Ascending aorta (tissue), 2 donors: ENCODE measurements at regions not wholly inside any gene's neighbourhood (a gene's known extent, or its start where the extent isn't known, plus 50 kb on each side); places are given as distances from the start of the nearest gene placed in this dataset.

Experiments used
- DNase-seq, 2 donors: peaks; one replicate each; pipeline ENCODE4 v3.0.0-alpha.2; 2019; ENCODE audit warnings: low spot score in 2 of 2
- H3K27ac ChIP-seq, 2 donors: fragments of 200-600 bp; sonication (generic); one replicate each; pipeline ENCODE4 v1.5.1; 2016 to 2017; ENCODE audit warnings: mild to moderate bottlenecking in 1 of 2
- H3K27me3 ChIP-seq: fragments of 200-600 bp; sonication (generic); one replicate; pipeline ENCODE4 v1.5.1; 2017
- H3K36me3 ChIP-seq, 2 donors: fragments of 200-600 bp; sonication (generic); one replicate each; pipeline ENCODE4 v1.5.1; 2016
- H3K4me1 ChIP-seq, 2 donors: fragments of 200-600 bp; sonication (generic); one replicate each; pipeline ENCODE4 v1.5.1; 2016 to 2017; ENCODE audit warnings: mild to moderate bottlenecking in 1 of 2
- H3K4me3 ChIP-seq, 2 donors: fragments of 200-600 bp; sonication (generic); one replicate each; pipeline ENCODE4 v1.5.1; 2016 to 2017; ENCODE audit warnings: mild to moderate bottlenecking in 1 of 2
- H3K9me3 ChIP-seq, 2 donors: fragments of 200-600 bp; sonication (generic); one replicate each; pipeline ENCODE4 v1.5.1; 2016
- intact Hi-C: fragments of 100-400 bp; cut with DNase I; formaldehyde crosslinking; loops from one replicate; pipeline ENCODE4 v1.15.1; 2023
- TF ChIP-seq, protein P1 (sequence below), 3 experiments: fragments of 200-600 bp in 2 of 3; fragments of 450-650 bp in 1 of 3; sonication (generic) in 2 of 3; IDR thresholded peaks; one replicate each; pipeline ENCODE4 v1.5.1; 2016 to 2019; ENCODE audit warnings: antibody characterized with exemption in 3 of 3, mild to moderate bottlenecking in 1 of 3, moderate library complexity in 1 of 3

DNA sequence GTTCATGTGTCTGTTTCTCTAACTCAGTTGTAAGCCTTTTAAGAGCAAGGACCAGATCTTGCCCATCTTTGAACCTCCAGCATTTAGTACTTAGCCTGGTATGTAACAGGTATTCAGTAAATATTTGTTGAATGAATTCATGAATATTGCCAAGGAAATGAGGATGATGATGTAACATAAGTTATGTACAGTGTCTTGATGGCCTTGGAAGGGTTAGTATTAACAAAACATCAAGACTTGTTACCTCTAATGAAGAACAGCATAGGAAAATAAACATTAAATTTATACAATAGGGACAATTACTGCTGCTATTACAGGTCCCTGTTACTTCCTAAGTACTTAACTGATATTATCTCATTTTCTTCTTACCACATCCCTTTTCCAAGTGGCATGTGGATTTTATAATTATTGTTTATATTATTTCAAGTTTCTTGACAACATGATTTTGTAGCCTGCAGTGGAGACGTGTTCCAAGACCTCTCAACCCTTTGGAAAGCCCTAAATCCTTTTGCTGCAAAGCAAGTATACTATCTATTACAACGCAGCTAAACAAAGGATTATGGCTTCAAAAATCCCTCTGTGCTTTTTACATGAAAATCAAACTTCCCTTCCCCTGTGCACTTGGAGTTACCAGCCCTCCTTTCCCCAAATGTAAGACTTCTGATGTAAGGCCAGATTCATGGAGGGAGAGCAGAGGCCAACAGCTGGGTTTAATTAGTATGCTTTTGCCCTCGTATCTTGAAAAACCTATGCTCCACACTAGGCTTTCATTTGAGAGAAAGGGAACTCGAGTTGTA lies 77.4 kb upstream of the SMIM36 start:
- Histone ChIP-seq H3K4me1 (no peaks in the 10 kb centered on the region), H3K9me3 (no peaks in the 10 kb centered on the region), H3K27ac (no peak overlapping the region), H3K4me3 (no peak overlapping the region), H3K27me3 (no peaks in the 10 kb centered on the region), H3K36me3 (no peaks in the 10 kb centered on the region)
- intact Hi-C loops, result no loop called here
- TF ChIP-seq, protein P1, sequence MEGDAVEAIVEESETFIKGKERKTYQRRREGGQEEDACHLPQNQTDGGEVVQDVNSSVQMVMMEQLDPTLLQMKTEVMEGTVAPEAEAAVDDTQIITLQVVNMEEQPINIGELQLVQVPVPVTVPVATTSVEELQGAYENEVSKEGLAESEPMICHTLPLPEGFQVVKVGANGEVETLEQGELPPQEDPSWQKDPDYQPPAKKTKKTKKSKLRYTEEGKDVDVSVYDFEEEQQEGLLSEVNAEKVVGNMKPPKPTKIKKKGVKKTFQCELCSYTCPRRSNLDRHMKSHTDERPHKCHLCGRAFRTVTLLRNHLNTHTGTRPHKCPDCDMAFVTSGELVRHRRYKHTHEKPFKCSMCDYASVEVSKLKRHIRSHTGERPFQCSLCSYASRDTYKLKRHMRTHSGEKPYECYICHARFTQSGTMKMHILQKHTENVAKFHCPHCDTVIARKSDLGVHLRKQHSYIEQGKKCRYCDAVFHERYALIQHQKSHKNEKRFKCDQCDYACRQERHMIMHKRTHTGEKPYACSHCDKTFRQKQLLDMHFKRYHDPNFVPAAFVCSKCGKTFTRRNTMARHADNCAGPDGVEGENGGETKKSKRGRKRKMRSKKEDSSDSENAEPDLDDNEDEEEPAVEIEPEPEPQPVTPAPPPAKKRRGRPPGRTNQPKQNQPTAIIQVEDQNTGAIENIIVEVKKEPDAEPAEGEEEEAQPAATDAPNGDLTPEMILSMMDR (IDR thresholded peaks at IDR 0.05), result no peak
- no peak for DNase-seq

DNA sequence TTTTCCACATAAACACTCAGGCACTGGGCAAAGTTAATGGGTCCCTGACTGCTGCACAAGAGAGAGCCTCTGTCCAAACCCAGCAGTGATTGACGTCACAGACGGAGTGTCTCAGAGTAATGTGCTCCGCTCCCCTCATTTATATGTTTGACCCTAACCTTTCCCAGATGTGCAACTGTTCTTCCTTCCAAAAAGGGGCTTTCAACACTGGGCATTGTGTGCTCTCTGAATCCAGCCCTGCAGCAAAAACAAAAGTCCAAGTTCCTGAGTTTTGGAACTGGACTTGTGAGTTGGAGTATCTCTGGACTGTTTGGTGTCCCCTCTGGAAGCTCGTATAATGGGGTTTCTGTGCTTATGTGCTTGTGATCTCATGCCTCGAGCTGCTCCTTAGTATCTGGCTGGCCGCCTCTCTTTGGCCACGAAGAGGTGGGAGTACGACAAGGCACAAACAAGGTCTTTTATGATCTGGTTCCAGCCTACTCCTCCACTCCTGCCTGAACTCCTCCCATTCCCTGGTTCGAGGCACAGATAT lies 76.4 kb upstream of the SMIM36 start:
- intact Hi-C loops, result no loop called here
- no peaks in the 10 kb centered on the region for H3K4me1 ChIP-seq
- H3K27me3 ChIP-seq, result no peaks in the 10 kb centered on the region
- H3K9me3 ChIP-seq, result no peaks in the 10 kb centered on the region
- DNase-seq, result no peak
- H3K27ac ChIP-seq, result no peak overlapping the region
- TF ChIP-seq, protein P1 (IDR thresholded peaks at IDR 0.05), result no peak
- H3K4me3 ChIP-seq, result no peak overlapping the region
- no peaks in the 10 kb centered on the region for H3K36me3 ChIP-seq

DNA sequence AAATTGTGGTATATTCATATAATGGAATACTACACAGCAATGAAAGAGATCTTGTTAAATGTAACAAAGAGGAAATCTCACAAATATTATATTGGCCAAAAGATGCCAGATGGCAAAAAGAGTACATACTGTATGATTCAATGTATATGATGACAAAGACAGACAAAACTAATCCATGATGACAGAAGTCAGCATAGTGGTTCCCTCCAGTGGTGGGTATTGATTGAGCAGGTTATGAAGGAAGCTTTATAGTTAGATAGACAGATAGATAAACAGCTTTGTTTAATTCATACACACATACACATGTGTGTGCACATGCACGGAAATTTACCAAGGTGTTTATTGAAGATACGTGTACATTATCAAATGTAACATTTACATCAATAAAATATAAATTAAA lies 74.4 kb upstream of the SMIM36 start:
- no peaks in the 10 kb centered on the region for H3K4me1 ChIP-seq
- no peak overlapping the region for H3K27ac ChIP-seq
- no peaks in the 10 kb centered on the region for H3K36me3 ChIP-seq
- H3K4me3 ChIP-seq, result no peak overlapping the region
- DNase-seq, result no peak
- no peaks in the 10 kb centered on the region for H3K27me3 ChIP-seq
- H3K9me3 ChIP-seq, result no peaks in the 10 kb centered on the region
- TF ChIP-seq, protein P1 (IDR thresholded peaks at IDR 0.05), result no peak
- intact Hi-C loops, result no loop called here

DNA sequence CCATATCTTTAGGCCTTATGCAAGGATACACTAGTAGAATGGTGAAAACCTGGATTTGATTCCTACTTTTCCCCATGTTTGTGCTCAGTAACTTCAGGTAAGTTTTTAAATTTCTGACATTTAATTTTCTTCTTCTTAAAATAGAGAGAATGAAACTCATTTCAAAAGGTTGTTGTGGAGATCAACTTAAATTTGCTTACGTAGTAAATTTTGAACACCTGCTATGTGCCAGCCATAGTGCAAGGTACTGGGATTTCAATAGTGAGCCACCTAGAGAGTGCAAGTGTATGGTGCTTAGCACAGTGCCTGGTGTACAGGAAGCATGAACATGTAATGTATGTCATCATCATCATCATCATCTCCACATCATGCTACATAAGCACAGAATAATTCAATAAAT lies 73.6 kb upstream of the SMIM36 start:
- Histone ChIP-seq H3K27me3 (no peaks in the 10 kb centered on the region), H3K9me3 (no peaks in the 10 kb centered on the region), H3K27ac (no peak overlapping the region), H3K4me1 (no peaks in the 10 kb centered on the region), H3K36me3 (no peaks in the 10 kb centered on the region), H3K4me3 (no peak overlapping the region)
- intact Hi-C loops, result no loop called here
- TF ChIP-seq, protein P1 (IDR thresholded peaks at IDR 0.05), result no peak
- DNase-seq, result no peak

DNA sequence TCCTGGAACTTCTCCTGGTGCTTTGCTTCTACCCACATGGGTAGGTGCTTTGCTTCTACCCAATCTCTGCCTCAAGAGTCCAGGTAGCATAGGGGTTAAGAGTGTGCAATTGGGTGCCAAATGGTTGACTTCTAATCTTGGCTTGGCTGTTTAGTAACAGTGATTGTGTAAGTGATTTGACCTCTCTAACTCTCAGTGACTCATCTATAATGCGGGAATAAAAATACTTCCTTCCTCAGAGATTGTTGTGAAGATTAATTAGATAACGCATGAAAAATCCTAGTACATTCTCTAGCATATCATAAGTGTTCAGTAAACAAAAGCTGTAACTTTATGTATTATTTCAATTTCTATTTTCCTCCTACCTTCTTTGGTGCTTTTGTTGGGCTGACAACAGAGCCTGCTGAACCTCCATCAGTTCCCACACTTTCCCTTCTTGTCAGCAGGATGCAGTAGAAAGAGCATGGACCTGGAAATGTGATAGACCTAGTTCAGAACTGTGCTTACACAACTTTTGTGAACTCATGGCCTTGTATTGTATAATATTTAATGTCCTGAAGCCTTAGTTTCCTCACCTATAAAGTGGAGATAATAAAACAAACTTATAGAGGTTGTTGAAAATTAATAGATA lies 72.9 kb upstream of the SMIM36 start:
- TF ChIP-seq, protein P1 (IDR thresholded peaks at IDR 0.05), result no peak
- H3K4me3 ChIP-seq, result no peak overlapping the region
- intact Hi-C loops, result no loop called here
- H3K4me1 ChIP-seq, result no peaks in the 10 kb centered on the region
- H3K27ac ChIP-seq, result no peak overlapping the region
- H3K36me3 ChIP-seq, result no peaks in the 10 kb centered on the region
- no peak for DNase-seq
- H3K27me3 ChIP-seq, result no peaks in the 10 kb centered on the region
- no peaks in the 10 kb centered on the region for H3K9me3 ChIP-seq
